ENCODE measurements at regions not wholly inside any gene's neighbourhood (a gene's known extent, or its start where the extent isn't known, plus 50 kb on each side); places are given as distances from the start of the nearest gene placed in this dataset.

GRCh38 chr14:104297313-104297704, 158.9 kb downstream of the KIF26A start:
- DNase-seq (ENCODE audit: low spot score, unreplicated experiment): no peak
- no peak overlapping the region for H3K4me3 Mint-ChIP-seq (ENCODE audit: low read depth)
- no peaks in the 10 kb centered on the region for H3K36me3 Mint-ChIP-seq (ENCODE audit: insufficient read depth)
- H3K27me3 Mint-ChIP-seq: peaks cover 27% of the 10 kb centered on the region
- TF ChIP-seq CTCF (IDR thresholded peaks at IDR 0.05; ENCODE audit: unreplicated experiment): no peak
- peaks cover 17% of the 10 kb centered on the region for H3K4me1 Mint-ChIP-seq (ENCODE audit: low read depth)
- H3K9me3 Mint-ChIP-seq (ENCODE audit: low read depth): no peaks in the 10 kb centered on the region
- no peak overlapping the region for H3K27ac Mint-ChIP-seq

- no peak for TF ChIP-seq CTCF (IDR thresholded peaks at IDR 0.05; ENCODE audit: unreplicated experiment)
- Mint-ChIP-seq H3K27me3 (peaks cover 32% of the 10 kb centered on the region), H3K27ac (no peak overlapping the region), H3K4me1 (ENCODE audit: low read depth) (peaks cover 15% of the 10 kb centered on the region), H3K36me3 (ENCODE audit: insufficient read depth) (no peaks in the 10 kb centered on the region), H3K9me3 (ENCODE audit: low read depth) (no peaks in the 10 kb centered on the region), H3K4me3 (ENCODE audit: low read depth) (no peak overlapping the region)
- no peak for DNase-seq (ENCODE audit: low spot score, unreplicated experiment)
Measured at GRCh38 chr14:104297721-104298401, 159.5 kb downstream of the KIF26A start.

GRCh38 chr14:104298458-104298857, 160.1 kb downstream of the KIF26A start:
- no peaks in the 10 kb centered on the region for H3K36me3 Mint-ChIP-seq (ENCODE audit: insufficient read depth)
- H3K4me1 Mint-ChIP-seq (ENCODE audit: low read depth): peaks cover 15% of the 10 kb centered on the region
- peaks cover 32% of the 10 kb centered on the region for H3K27me3 Mint-ChIP-seq
- no peak for DNase-seq (ENCODE audit: low spot score, unreplicated experiment)
- H3K9me3 Mint-ChIP-seq (ENCODE audit: low read depth): no peaks in the 10 kb centered on the region
- no peak overlapping the region for H3K27ac Mint-ChIP-seq
- H3K4me3 Mint-ChIP-seq (ENCODE audit: low read depth): no peak overlapping the region
- no peak for TF ChIP-seq CTCF (IDR thresholded peaks at IDR 0.05; ENCODE audit: unreplicated experiment)

- H3K27me3 Mint-ChIP-seq: peaks cover 41% of the 10 kb centered on the region
- no peak for DNase-seq (ENCODE audit: low spot score, unreplicated experiment)
- H3K36me3 Mint-ChIP-seq (ENCODE audit: insufficient read depth): no peaks in the 10 kb centered on the region
- TF ChIP-seq CTCF (IDR thresholded peaks at IDR 0.05; ENCODE audit: unreplicated experiment): no peak
- no peak overlapping the region for H3K27ac Mint-ChIP-seq
- H3K4me1 Mint-ChIP-seq (ENCODE audit: low read depth): peaks cover 9% of the 10 kb centered on the region
- H3K4me3 Mint-ChIP-seq (ENCODE audit: low read depth): no peak overlapping the region
- no peaks in the 10 kb centered on the region for H3K9me3 Mint-ChIP-seq (ENCODE audit: low read depth)
Measured at GRCh38 chr14:104299993-104300761, 161.8 kb downstream of the KIF26A start.

- DNase-seq (ENCODE audit: low spot score, unreplicated experiment): no peak
- no peak for TF ChIP-seq CTCF (IDR thresholded peaks at IDR 0.05; ENCODE audit: unreplicated experiment)
- H3K36me3 Mint-ChIP-seq (ENCODE audit: insufficient read depth): no peaks in the 10 kb centered on the region
- peaks cover 29% of the 10 kb centered on the region for H3K27me3 Mint-ChIP-seq
- no peaks in the 10 kb centered on the region for H3K4me1 Mint-ChIP-seq (ENCODE audit: low read depth)
- no peak overlapping the region for H3K27ac Mint-ChIP-seq
- no peaks in the 10 kb centered on the region for H3K9me3 Mint-ChIP-seq (ENCODE audit: low read depth)
- H3K4me3 Mint-ChIP-seq (ENCODE audit: low read depth): no peak overlapping the region
Measured at GRCh38 chr14:104301731-104302460, 163.5 kb downstream of the KIF26A start.
